Activated CD8-positive, alpha-beta T cell treated with anti-CD3 and anti-CD28 coated beads for 36 hours (primary cell): ENCODE measurements at regions not wholly inside any gene's neighbourhood (a gene's known extent, or its start where the extent isn't known, plus 50 kb on each side); places are given as distances from the start of the nearest gene placed in this dataset.
A peak's percentile ranks its signal among the peaks of the same experiment; 100 is the strongest.

Source experiments
- ATAC-seq: fragments of 200-7000 bp; cut with Tn5 transposase; one replicate; pipeline ENCODE4 v1.10.0; 2021; ENCODE audit warnings: mild to moderate bottlenecking, moderate library complexity
- CTCF ChIA-PET: fragments of 350-600 bp; sonication (Branson Sonifier 250); formaldehyde crosslinking; loops from one replicate; lab custom pipeline; 2021; ENCODE audit warnings: antibody characterized with exemption; lab: Charles Lee
- POLR2A ChIA-PET: fragments of 350-600 bp; sonication (Branson Sonifier 250); formaldehyde crosslinking; loops from one replicate; lab custom pipeline; 2021; ENCODE audit warnings: antibody characterized with exemption; lab: Charles Lee
- DNase-seq: peaks from one replicate; pipeline ENCODE4 v3.0.0-alpha.2; 2020
- H3K27ac Mint-ChIP-seq: one replicate; pipeline ENCODE4 v1.8.0; 2021; ENCODE audit warnings: mild to moderate bottlenecking, mixed read lengths
- H3K27me3 Mint-ChIP-seq: one replicate; pipeline ENCODE4 v1.8.0; 2021; ENCODE audit warnings: mixed read lengths
- H3K36me3 Mint-ChIP-seq: one replicate; pipeline ENCODE4 v1.8.0; 2021; ENCODE audit warnings: low read depth, mixed read lengths
- H3K4me1 Mint-ChIP-seq: one replicate; pipeline ENCODE4 v1.8.0; 2021; ENCODE audit warnings: low read depth, mixed read lengths
- H3K4me3 Mint-ChIP-seq: one replicate; pipeline ENCODE4 v1.8.0; 2021; ENCODE audit warnings: mild to moderate bottlenecking, moderate library complexity, mixed read lengths
- H3K9me3 Mint-ChIP-seq: one replicate; pipeline ENCODE4 v1.8.0; 2021; ENCODE audit warnings: mixed read lengths
- CTCF ChIP-seq: fragments of 200-600 bp; IDR thresholded peaks from one replicate; pipeline ENCODE4 v1.8.0; 2022; ENCODE audit warnings: antibody characterized with exemption, mild to moderate bottlenecking
- intact Hi-C: fragments of 100-400 bp; cut with micrococcal nuclease; formaldehyde crosslinking; loops from one replicate; pipeline ENCODE4 v1.10.0; 2022

GRCh38 chr14:22699801-22700564, 55.8 kb upstream of the OR6J1 start:
- H3K27me3 Mint-ChIP-seq, result peaks cover 20% of the 10 kb centered on the region
- no peaks in the 10 kb centered on the region for H3K36me3 Mint-ChIP-seq
- ChIA-PET CTCF (interaction anchor here (1.1 kb wide), 1 partner anchor 42 kb away, joined by 3 read pairs; no protein-coding TSS in a partner anchor), POLR2A (no interaction called here)
- DNase-seq (no peak), ATAC-seq (no peak)
- no peak for TF ChIP-seq CTCF
- no peaks in the 10 kb centered on the region for H3K4me1 Mint-ChIP-seq
- intact Hi-C loops, result no loop called here
- no peaks in the 10 kb centered on the region for H3K9me3 Mint-ChIP-seq
- H3K27ac Mint-ChIP-seq, result no peak overlapping the region
- no peak overlapping the region for H3K4me3 Mint-ChIP-seq

GRCh38 chr14:22713631-22713950, 52.9 kb upstream of the OXA1L start:
- no peaks in the 10 kb centered on the region for H3K9me3 Mint-ChIP-seq
- POLR2A ChIA-PET, result no interaction called here
- no peak overlapping the region for H3K27ac Mint-ChIP-seq

GRCh38 chr14:22715186-22715812, 51.2 kb upstream of the OXA1L start:
- ChIA-PET POLR2A (interaction anchor here (1.1 kb wide), 1 partner anchor 50 kb away, joined by 3 read pairs; the partner anchor contains the start of gene OXA1L), CTCF (interaction anchor here (0.8 to 1.3 kb wide), 2 partner anchors 19 to 145 kb away, joined by 3 to 4 read pairs; no protein-coding TSS in a partner anchor)
- no peak overlapping the region for H3K4me3 Mint-ChIP-seq
- ATAC-seq (peak; percentile 18), DNase-seq (peak; percentile 25)
- no peaks in the 10 kb centered on the region for H3K9me3 Mint-ChIP-seq
- intact Hi-C loops, result loop anchor here (10.0 kb wide), 1 partner anchor 130 kb away; the partner anchor contains the start of gene DAD1
- peaks cover 22% of the 10 kb centered on the region for H3K4me1 Mint-ChIP-seq
- H3K36me3 Mint-ChIP-seq, result no peaks in the 10 kb centered on the region
- H3K27me3 Mint-ChIP-seq, result peaks cover 10% of the 10 kb centered on the region
- H3K27ac Mint-ChIP-seq, result no peak overlapping the region
- TF ChIP-seq CTCF, result peak; percentile 17

More at GRCh38 chr14:22713631-22713950, 52.9 kb upstream of the OXA1L start:
- ATAC-seq (no peak), DNase-seq (no peak)
- H3K4me3 Mint-ChIP-seq, result peak overlapping the region; percentile 78
- H3K36me3 Mint-ChIP-seq, result no peaks in the 10 kb centered on the region
- no peak for TF ChIP-seq CTCF
- intact Hi-C loops, result loop anchor here (10.0 kb wide), 1 partner anchor 129 kb away; the partner anchor contains the start of gene DAD1
- CTCF ChIA-PET, result interaction anchor here (0.8 kb wide), 1 partner anchor 53 kb away, joined by 3 read pairs; the partner anchor contains the start of gene OXA1L
- peaks cover 14% of the 10 kb centered on the region for H3K27me3 Mint-ChIP-seq
- H3K4me1 Mint-ChIP-seq, result peaks cover 22% of the 10 kb centered on the region

GRCh38 chr14:22715890-22716289, 50.6 kb upstream of the OXA1L start:
- Mint-ChIP-seq H3K4me3 (no peak overlapping the region), H3K27me3 (peaks cover 7% of the 10 kb centered on the region), H3K9me3 (no peaks in the 10 kb centered on the region), H3K27ac (no peak overlapping the region), H3K36me3 (no peaks in the 10 kb centered on the region), H3K4me1 (peaks cover 22% of the 10 kb centered on the region)
- ChIA-PET CTCF (interaction anchor here (0.8 to 1.3 kb wide), 3 partner anchors 18 to 146 kb away, joined by 3 to 4 read pairs (median 4); no protein-coding TSS in a partner anchor), POLR2A (interaction anchor here (1.1 kb wide), 1 partner anchor 50 kb away, joined by 3 read pairs; the partner anchor contains the start of gene OXA1L)
- DNase-seq (no peak), ATAC-seq (no peak)
- no peak for TF ChIP-seq CTCF
- intact Hi-C loops, result loop anchor here (10.0 kb wide), 1 partner anchor 131 kb away; the partner anchor contains the start of gene DAD1
